GM23248 (cell line): ENCODE measurements at regions not wholly inside any gene's neighbourhood (a gene's known extent, or its start where the extent isn't known, plus 50 kb on each side); places are given as distances from the start of the nearest gene placed in this dataset.

Experiments used
- DNase-seq: peaks from one replicate; pipeline ENCODE4 v3.0.0-alpha.2; 2015
- H2AFZ ChIP-seq: fragments of 200-600 bp; sonication (generic); 2 replicates; pipeline ENCODE4 v1.6.1; 2016; ENCODE audit warnings: antibody characterized with exemption
- H3F3A ChIP-seq: fragments of 200-600 bp; sonication (generic); 2 replicates; pipeline ENCODE4 v1.6.1; 2016; ENCODE audit warnings: mild to moderate bottlenecking, antibody characterized with exemption, mixed run types; ENCODE audit not compliant: insufficient read depth
- H3K27ac ChIP-seq: fragments of 200-600 bp; sonication (generic); 2 replicates; pipeline ENCODE4 v1.5.1; 2016; ENCODE audit warnings: mild to moderate bottlenecking
- H3K27me3 ChIP-seq: fragments of 200-600 bp; sonication (generic); replicated peaks from 2 replicates; pipeline ENCODE4 v1.6.1; 2016; ENCODE audit warnings: mild to moderate bottlenecking; ENCODE audit not compliant: insufficient read depth
- H3K36me3 ChIP-seq: fragments of 200-600 bp; sonication (generic); 2 replicates; pipeline ENCODE4 v1.6.1; 2016; ENCODE audit warnings: low read depth, mild to moderate bottlenecking
- H3K4me1 ChIP-seq: fragments of 200-600 bp; sonication (generic); 2 replicates; pipeline ENCODE4 v1.6.1; 2016; ENCODE audit warnings: mild to moderate bottlenecking; ENCODE audit not compliant: insufficient read depth
- H3K4me2 ChIP-seq: fragments of 200-600 bp; sonication (generic); one replicate; pipeline ENCODE4 v1.6.1; 2016; ENCODE audit warnings: mild to moderate bottlenecking; ENCODE audit not compliant: unreplicated experiment
- H3K4me3 ChIP-seq: fragments of 200-600 bp; sonication (generic); 2 replicates; pipeline ENCODE4 v1.5.1; 2016; ENCODE audit warnings: mild to moderate bottlenecking
- H3K79me2 ChIP-seq: fragments of 200-600 bp; sonication (generic); 2 replicates; pipeline ENCODE4 v1.6.1; 2016; ENCODE audit warnings: mild to moderate bottlenecking; ENCODE audit not compliant: insufficient read depth
- H3K9ac ChIP-seq: fragments of 200-600 bp; sonication (generic); 2 replicates; pipeline ENCODE4 v1.6.1; 2016; ENCODE audit warnings: mild to moderate bottlenecking
- H3K9me2 ChIP-seq: fragments of 200-600 bp; sonication (generic); 2 replicates; pipeline ENCODE4 v1.6.1; 2016; ENCODE audit warnings: mixed run types, mild to moderate bottlenecking, moderate library complexity; ENCODE audit not compliant: insufficient read depth
- H3K9me3 ChIP-seq: fragments of 200-600 bp; sonication (generic); one replicate; pipeline ENCODE4 v1.6.1; 2017; ENCODE audit warnings: low read depth
- H4K20me1 ChIP-seq: fragments of 200-600 bp; sonication (generic); 2 replicates; pipeline ENCODE4 v1.6.0; 2016; ENCODE audit not compliant: insufficient read depth
- EZH2 ChIP-seq: fragments of 200-600 bp; sonication (generic); IDR thresholded peaks from 2 replicates; pipeline ENCODE4 v1.6.1; 2018; ENCODE audit warnings: antibody characterized with exemption, mild to moderate bottlenecking; ENCODE audit not compliant: insufficient read depth, poor library complexity, severe bottlenecking
- EZH2phosphoT487 ChIP-seq: fragments of 200-600 bp; sonication (generic); IDR thresholded peaks from 2 replicates; pipeline ENCODE4 v1.6.1; 2018; ENCODE audit warnings: antibody characterized with exemption, moderate library complexity, mild to moderate bottlenecking, low read depth; ENCODE audit not compliant: insufficient read depth
- WGBS, 2 experiments: methylation state at CpG; one replicate each; pipeline ENCODE4 v1.1.6; 2015 to 2017; ENCODE audit warnings: low lambda C conversion rate in 2 of 2, low coverage in 1 of 2; ENCODE audit errors: missing lambda C conversion rate in 2 of 2; 5-methylcytosine and 5-hydroxymethylcytosine counted together
- in situ Hi-C: fragments of 300-500 bp; cut with MboI; formaldehyde crosslinking; loops from 2 replicates; pipeline ENCODE4 v1.15.0; 2020

DNA sequence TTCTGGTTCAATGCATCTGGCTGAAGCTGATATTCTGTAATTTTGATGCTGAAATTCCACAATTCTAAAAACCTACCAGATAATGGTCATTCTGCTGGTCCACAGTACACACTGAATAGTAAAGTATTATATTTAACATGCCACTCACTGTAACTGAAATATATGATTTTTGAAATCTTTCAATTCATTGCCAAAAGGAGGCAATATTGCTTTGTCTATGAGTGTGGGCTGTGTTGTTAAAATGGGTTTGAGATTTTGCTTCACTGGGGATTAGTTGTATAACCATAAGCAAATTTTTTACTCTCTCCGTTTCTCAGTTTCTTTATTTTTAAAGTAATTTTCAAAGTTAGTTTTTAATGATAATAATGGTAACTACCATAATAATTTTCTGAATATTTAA, 1404.1 kb upstream of the IGFBP7 start:
- no peaks in the 10 kb centered on the region for H4K20me1 ChIP-seq
- no peaks in the 10 kb centered on the region for H3K36me3 ChIP-seq
- no peaks in the 10 kb centered on the region for H3K9me3 ChIP-seq
- DNase-seq: no peak
- H3F3A ChIP-seq: no peaks in the 10 kb centered on the region
- no peak overlapping the region for H3K4me3 ChIP-seq
- no peaks in the 10 kb centered on the region for H3K9me2 ChIP-seq
- no peaks in the 10 kb centered on the region for H3K27me3 ChIP-seq
- H3K4me1 ChIP-seq: no peaks in the 10 kb centered on the region
- no peak overlapping the region for H2AFZ ChIP-seq
- no peak for TF ChIP-seq EZH2phosphoT487
- TF ChIP-seq EZH2: no peak
- in situ Hi-C loops: no loop called here
- H3K4me2 ChIP-seq: no peak overlapping the region
- H3K79me2 ChIP-seq: no peaks in the 10 kb centered on the region
- 10 to 30% methylated on average over 1 of the region's 1 CpG for WGBS, 2 experiments
- H3K9ac ChIP-seq: no peak overlapping the region
- H3K27ac ChIP-seq: no peak overlapping the region

DNA sequence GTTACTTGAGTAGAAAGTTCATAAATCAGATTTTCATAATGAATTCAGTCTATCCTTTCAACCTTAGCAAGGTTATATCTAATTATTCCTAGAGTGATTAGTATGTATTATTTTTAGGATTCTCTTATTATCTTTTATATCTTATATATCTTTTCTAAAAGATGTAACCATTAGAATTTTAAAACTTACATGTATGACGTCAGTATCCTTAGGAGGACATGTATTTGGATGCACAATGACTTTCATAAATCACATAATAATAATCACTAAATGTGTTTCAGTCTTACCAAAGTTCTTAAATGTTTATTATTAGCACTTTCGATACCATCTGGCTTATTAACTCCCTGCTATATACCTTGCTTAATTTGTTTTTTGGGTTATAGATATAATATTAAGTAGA, 1400.5 kb upstream of the IGFBP7 start:
- DNase-seq: no peak
- 23 to 31% methylated on average over 2 of the region's 2 CpGs for WGBS, 2 experiments
- H3K4me3 ChIP-seq: no peak overlapping the region
- H2AFZ ChIP-seq: no peak overlapping the region
- H3K27ac ChIP-seq: no peak overlapping the region
- H3K27me3 ChIP-seq: no peaks in the 10 kb centered on the region
- no peaks in the 10 kb centered on the region for H3K36me3 ChIP-seq
- in situ Hi-C loops: no loop called here
- no peaks in the 10 kb centered on the region for H3F3A ChIP-seq
- H3K9me2 ChIP-seq: no peaks in the 10 kb centered on the region
- H3K9ac ChIP-seq: no peak overlapping the region
- H3K4me1 ChIP-seq: no peaks in the 10 kb centered on the region
- no peak overlapping the region for H3K4me2 ChIP-seq
- H3K9me3 ChIP-seq: no peaks in the 10 kb centered on the region
- TF ChIP-seq EZH2phosphoT487: no peak
- no peak for TF ChIP-seq EZH2
- H3K79me2 ChIP-seq: no peaks in the 10 kb centered on the region
- no peaks in the 10 kb centered on the region for H4K20me1 ChIP-seq

DNA sequence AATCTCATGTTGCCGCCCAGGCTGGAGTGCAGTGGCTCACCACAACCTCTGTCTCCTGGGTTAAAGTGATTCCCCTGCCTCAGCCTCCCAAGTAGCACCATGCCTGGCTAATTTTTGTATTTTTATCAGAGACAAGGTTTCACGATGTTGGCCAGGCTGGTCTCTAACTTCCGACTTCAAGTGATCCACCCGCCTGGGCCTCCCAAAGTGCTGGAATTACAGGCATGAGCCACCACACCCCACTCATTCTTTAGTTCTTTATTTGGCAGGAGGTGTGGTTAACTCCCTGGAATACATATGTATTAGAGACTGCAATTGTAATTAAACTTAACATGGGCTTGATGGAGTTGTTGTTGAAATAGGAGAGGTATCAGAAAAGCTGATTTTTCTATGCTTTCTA, 1396.9 kb upstream of the IGFBP7 start:
- WGBS, 2 experiments: 29 to 32% methylated on average over 4 of the region's 4 CpGs

DNA sequence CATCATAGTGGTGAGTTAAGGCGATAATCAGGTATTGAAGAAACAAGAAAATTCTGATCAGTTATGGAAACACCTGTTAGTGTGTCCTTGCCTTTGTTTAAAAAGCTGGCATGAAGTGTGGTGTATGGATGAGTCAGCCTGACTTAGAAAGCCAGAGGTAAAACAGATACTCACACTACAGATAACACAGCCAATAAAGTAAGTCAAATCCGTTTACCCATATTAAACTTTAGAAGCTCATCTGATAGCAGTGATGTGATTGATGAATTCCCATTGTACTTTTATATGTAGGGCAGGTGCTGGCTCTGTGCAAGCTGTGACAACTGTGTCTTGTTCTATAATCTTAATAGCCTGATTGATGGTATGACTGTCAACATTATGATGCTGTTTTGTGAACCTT, 1392.7 kb upstream of the IGFBP7 start:
- Histone ChIP-seq H3K27ac (no peak overlapping the region), H4K20me1 (no peaks in the 10 kb centered on the region), H3K79me2 (no peaks in the 10 kb centered on the region), H3K9me3 (no peaks in the 10 kb centered on the region), H3K36me3 (no peaks in the 10 kb centered on the region), H3K4me2 (no peak overlapping the region), H3K4me3 (no peak overlapping the region), H3K4me1 (no peaks in the 10 kb centered on the region), H3K9me2 (no peaks in the 10 kb centered on the region), H2AFZ (no peak overlapping the region), H3K27me3 (no peaks in the 10 kb centered on the region), H3K9ac (no peak overlapping the region), H3F3A (no peaks in the 10 kb centered on the region)
- 22% methylated on average over 2 of the region's 2 CpGs for WGBS, 2 experiments
- in situ Hi-C loops: no loop called here
- TF ChIP-seq EZH2phosphoT487 (no peak), EZH2 (no peak)
- no peak for DNase-seq

More for the DNA sequence above, 1396.9 kb upstream of the IGFBP7 start:
- DNase-seq: no peak
- Histone ChIP-seq H3K4me2 (no peak overlapping the region), H2AFZ (no peak overlapping the region), H3K79me2 (no peaks in the 10 kb centered on the region), H3K9me3 (no peaks in the 10 kb centered on the region), H3K4me3 (no peak overlapping the region), H3K27ac (no peak overlapping the region), H3K9ac (no peak overlapping the region), H3K27me3 (no peaks in the 10 kb centered on the region), H3K4me1 (no peaks in the 10 kb centered on the region), H4K20me1 (no peaks in the 10 kb centered on the region), H3K36me3 (no peaks in the 10 kb centered on the region), H3K9me2 (no peaks in the 10 kb centered on the region), H3F3A (no peaks in the 10 kb centered on the region)
- in situ Hi-C loops: no loop called here
- TF ChIP-seq EZH2phosphoT487 (no peak), EZH2 (no peak)

DNA sequence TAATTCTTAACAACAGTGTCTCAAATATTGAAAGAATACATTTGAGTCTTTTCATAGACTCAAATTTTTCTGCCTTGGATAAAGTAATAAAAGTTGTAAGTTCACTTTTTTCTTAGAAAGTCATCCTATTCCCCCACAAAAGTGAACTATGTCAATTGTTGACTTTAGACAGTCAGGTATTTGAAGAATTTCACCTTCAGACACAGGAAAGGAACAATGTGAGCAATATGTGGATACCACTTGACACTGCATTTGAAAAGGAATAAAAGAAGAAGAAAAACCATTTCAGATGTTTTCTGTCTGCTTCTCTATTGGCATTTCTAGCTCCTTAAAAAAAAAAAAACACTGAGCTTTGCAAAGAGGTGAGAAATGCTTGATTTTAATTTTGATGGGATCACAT, 1389.0 kb upstream of the IGFBP7 start:
- no peak overlapping the region for H3K9ac ChIP-seq
- no peak overlapping the region for H3K4me3 ChIP-seq
- no peak for DNase-seq
- H2AFZ ChIP-seq: no peak overlapping the region
- no peaks in the 10 kb centered on the region for H4K20me1 ChIP-seq
- no peaks in the 10 kb centered on the region for H3K79me2 ChIP-seq
- H3K4me1 ChIP-seq: no peaks in the 10 kb centered on the region
- no peaks in the 10 kb centered on the region for H3F3A ChIP-seq
- in situ Hi-C loops: no loop called here
- H3K4me2 ChIP-seq: no peak overlapping the region
- H3K36me3 ChIP-seq: no peaks in the 10 kb centered on the region
- H3K27ac ChIP-seq: no peak overlapping the region
- no peaks in the 10 kb centered on the region for H3K27me3 ChIP-seq
- TF ChIP-seq EZH2phosphoT487 (no peak), EZH2 (no peak)
- no peaks in the 10 kb centered on the region for H3K9me3 ChIP-seq
- no peaks in the 10 kb centered on the region for H3K9me2 ChIP-seq
